IMR-90 (cell line): ENCODE measurements at regions not wholly inside any gene's neighbourhood (a gene's known extent, or its start where the extent isn't known, plus 50 kb on each side); places are given as distances from the start of the nearest gene placed in this dataset.

ENCODE experiments used
- ATAC-seq: fragments of 200-7000 bp; cut with Tn5 transposase; 2 replicates; pipeline ENCODE4 v1.9.1; 2020; ENCODE audit warnings: low read depth, mild to moderate bottlenecking, moderate library complexity
- BruUV-seq: library from RNA; stranded (reverse); fragments of 400-500 nt; replicated peaks from 2 replicates; lab custom pipeline; 2021; lab: Mats Ljungman, UMichigan
- CTCF ChIA-PET: fragments of 300-600 bp; formaldehyde crosslinking; extraction: SDS; loops from one replicate; lab custom pipeline; 2021; ENCODE audit warnings: antibody characterized with exemption; lab: Yijun Ruan, JAX
- POLR2A ChIA-PET: fragments of 300-600 bp; sonication (Branson Sonifier 250); formaldehyde crosslinking; loops from one replicate; lab custom pipeline; 2022; ENCODE audit warnings: antibody characterized with exemption; ENCODE audit not compliant: unreplicated experiment; lab: Charles Lee
- DNase-seq: peaks from one replicate; pipeline ENCODE4 v3.0.0; 2013
- H2AFZ ChIP-seq: replicated peaks from 2 replicates; pipeline ENCODE3; 2013; ENCODE audit warnings: low read length, mild to moderate bottlenecking; ENCODE audit not compliant: poor library complexity
- H2AK5ac ChIP-seq: 2 replicates; pipeline ENCODE4 v1.6.1; 2013; ENCODE audit warnings: low read depth, low read length, inconsistent platforms
- H2AK9ac ChIP-seq: replicated peaks from 2 replicates; pipeline ENCODE3; 2013; ENCODE audit warnings: mild to moderate bottlenecking, low read depth, low read length, moderate library complexity; ENCODE audit not compliant: poor library complexity
- H2BK120ac ChIP-seq: 2 replicates; pipeline ENCODE4 v1.6.1; 2013; ENCODE audit warnings: low read depth, low read length, inconsistent platforms
- H2BK15ac ChIP-seq: 3 replicates; pipeline ENCODE4 v1.6.1; 2013; ENCODE audit warnings: low read depth, low read length, inconsistent platforms
- H2BK20ac ChIP-seq: 2 replicates; pipeline ENCODE4 v1.6.1; 2013; ENCODE audit warnings: low read depth, mild to moderate bottlenecking, inconsistent platforms, low read length, moderate library complexity
- H2BK5ac ChIP-seq: 2 replicates; pipeline ENCODE4 v1.6.1; 2013; ENCODE audit warnings: mild to moderate bottlenecking, low read depth, low read length, inconsistent platforms; ENCODE audit not compliant: poor library complexity, severe bottlenecking
- H3K14ac ChIP-seq: replicated peaks from 2 replicates; pipeline ENCODE4 v1.6.1; 2013; ENCODE audit warnings: low read depth, low read length, inconsistent platforms
- H3K18ac ChIP-seq: 2 replicates; pipeline ENCODE4 v1.6.1; 2013; ENCODE audit warnings: low read depth, low read length, control low read depth
- H3K23ac ChIP-seq: 2 replicates; pipeline ENCODE4 v1.6.1; 2013; ENCODE audit warnings: low read depth, low read length, inconsistent platforms
- H3K27ac ChIP-seq: 2 replicates; pipeline ENCODE4 v1.5.1; 2013; ENCODE audit warnings: mild to moderate bottlenecking, control low read depth, low read length; ENCODE audit not compliant: insufficient read depth
- H3K27me3 ChIP-seq: 2 replicates; pipeline ENCODE4 v1.6.1; 2013; ENCODE audit warnings: low read length; ENCODE audit not compliant: control insufficient read depth, insufficient read depth
- H3K36me3 ChIP-seq: 2 replicates; pipeline ENCODE4 v1.6.1; 2013; ENCODE audit warnings: low read length, mixed read lengths; ENCODE audit not compliant: control insufficient read depth, insufficient read depth
- H3K4ac ChIP-seq: 2 replicates; pipeline ENCODE4 v1.6.1; 2013; ENCODE audit warnings: low read depth, low read length, inconsistent platforms
- H3K4me1 ChIP-seq: 2 replicates; pipeline ENCODE4 v1.6.1; 2013; ENCODE audit warnings: low read length, mixed read lengths; ENCODE audit not compliant: control insufficient read depth, insufficient read depth
- H3K4me2 ChIP-seq: 2 replicates; pipeline ENCODE4 v1.6.1; 2013; ENCODE audit warnings: low read depth, mild to moderate bottlenecking, control low read depth, low read length, moderate library complexity
- H3K4me3 ChIP-seq: 2 replicates; pipeline ENCODE4 v1.5.1; 2013; ENCODE audit warnings: low read depth, mild to moderate bottlenecking, control low read depth, low read length, moderate library complexity; ENCODE audit not compliant: insufficient read depth
- H3K56ac ChIP-seq: 2 replicates; pipeline ENCODE4 v1.6.1; 2013; ENCODE audit warnings: low read length, inconsistent platforms; ENCODE audit not compliant: insufficient read depth; ENCODE audit errors: extremely low read depth
- H3K79me1 ChIP-seq, 2 experiments: 2 replicates each; pipeline ENCODE4 v1.6.1; 2013; ENCODE audit warnings: low read length in 2 of 2, inconsistent platforms in 1 of 2, low read depth in 1 of 2
- H3K9ac ChIP-seq: 2 replicates; pipeline ENCODE4 v1.6.1; 2013; ENCODE audit warnings: low read depth, low read length, control low read depth
- H3K9me1 ChIP-seq: 2 replicates; pipeline ENCODE4 v1.6.1; 2013; ENCODE audit warnings: low read length, inconsistent platforms; ENCODE audit not compliant: insufficient read depth
- H3K9me3 ChIP-seq: 2 replicates; pipeline ENCODE4 v1.6.1; 2013; ENCODE audit warnings: low read length; ENCODE audit not compliant: control insufficient read depth, insufficient read depth
- H4K20me1 ChIP-seq: 2 replicates; pipeline ENCODE4 v1.6.1; 2013; ENCODE audit warnings: low read length, inconsistent platforms; ENCODE audit not compliant: insufficient read depth
- H4K5ac ChIP-seq: 2 replicates; pipeline ENCODE4 v1.6.1; 2013; ENCODE audit warnings: mild to moderate bottlenecking, low read depth, low read length, control low read depth
- H4K8ac ChIP-seq, 2 experiments: 2 replicates each; pipeline ENCODE4 v1.6.1; 2013; ENCODE audit warnings: low read depth in 2 of 2, low read length in 2 of 2, control low read depth in 1 of 2, inconsistent platforms in 1 of 2
- H4K91ac ChIP-seq: 2 replicates; pipeline ENCODE4 v1.6.1; 2013; ENCODE audit warnings: low read depth, low read length, inconsistent platforms; ENCODE audit not compliant: insufficient read depth
- BHLHE40 ChIP-seq: fragments of 150-350 bp; IDR thresholded peaks from 2 replicates; pipeline ENCODE4 v1.6.1; 2016; ENCODE audit warnings: mild to moderate bottlenecking, low read depth, low read length
- CEBPB ChIP-seq: IDR thresholded peaks from 2 replicates; pipeline ENCODE4 v1.6.1; 2012; ENCODE audit warnings: low read depth, low read length, improper control_type of control experiment
- CHD1 ChIP-seq: IDR thresholded peaks from 2 replicates; pipeline ENCODE4 v1.6.1; 2012; ENCODE audit warnings: low read depth, low read length, improper control_type of control experiment
- CTCF ChIP-seq: conservative IDR thresholded peaks from 2 replicates; pipeline ENCODE4 v1.5.1; 2012; ENCODE audit warnings: mild to moderate bottlenecking, low read depth, low read length, improper control_type of control experiment
- FOS ChIP-seq: fragments of 150-350 bp; IDR thresholded peaks from 2 replicates; pipeline ENCODE4 v1.6.1; 2016; ENCODE audit warnings: low read depth, low read length
- MAFK ChIP-seq: IDR thresholded peaks from 2 replicates; pipeline ENCODE4 v1.6.1; 2012; ENCODE audit warnings: low read depth, low read length, improper control_type of control experiment
- NFE2L2 ChIP-seq: fragments of 150-350 bp; IDR thresholded peaks from 2 replicates; pipeline ENCODE4 v1.6.1; 2016; ENCODE audit warnings: low read depth, mild to moderate bottlenecking, low read length
- POLR2A ChIP-seq: IDR thresholded peaks from 2 replicates; pipeline ENCODE4 v1.6.1; 2012; ENCODE audit warnings: mild to moderate bottlenecking, low read depth, low read length
- RAD21 ChIP-seq: IDR thresholded peaks from 2 replicates; pipeline ENCODE4 v1.6.1; 2012; ENCODE audit warnings: low read length, improper control_type of control experiment
- RCOR1 ChIP-seq: IDR thresholded peaks from 2 replicates; pipeline ENCODE4 v1.6.1; 2012; ENCODE audit warnings: mild to moderate bottlenecking, low read length, improper control_type of control experiment; ENCODE audit not compliant: insufficient replicate concordance
- RFX5 ChIP-seq: IDR thresholded peaks from 2 replicates; pipeline ENCODE4 v1.8.0; 2012; ENCODE audit warnings: low read depth, mild to moderate bottlenecking, low read length, moderate library complexity
- SMC3 ChIP-seq: fragments of 150-350 bp; IDR thresholded peaks from 2 replicates; pipeline ENCODE4 v1.6.1; 2016; ENCODE audit warnings: low read depth, mild to moderate bottlenecking, antibody characterized with exemption, low read length, moderate library complexity
- WGBS, 2 experiments: methylation state at CpG; one replicate each; pipeline versions ENCODE4 v1.1.5 to v1.1.7; 2013; ENCODE audit warnings: missing lambda C conversion rate in 2 of 2; ENCODE audit not compliant: insufficient read length in 1 of 2; ENCODE audit errors: extremely low coverage in 2 of 2; 5-methylcytosine and 5-hydroxymethylcytosine counted together
- dilution Hi-C: fragments of 300-500 bp; cut with HindIII; formaldehyde crosslinking; loops from one replicate; pipeline ENCODE4 v1.14.3; 2018; ENCODE audit warnings: low sequenced_read_pairs; ENCODE audit not compliant: unreplicated experiment
- in situ Hi-C: fragments of 300-500 bp; cut with MboI; formaldehyde crosslinking; loops from 3 replicates; pipeline ENCODE4 v1.14.3; 2019; ENCODE audit warnings: low sequenced_read_pairs, inconsistent platforms, mixed read lengths
- intact Hi-C: fragments of 100-400 bp; cut with micrococcal nuclease; formaldehyde crosslinking; loops from 2 replicates; pipeline ENCODE4 v1.10.0; 2022

GRCh38 chr12:94756789-94757188, 106.4 kb upstream of the TMCC3 start:
- DNase-seq (no peak), ATAC-seq (no peak)
- Histone ChIP-seq H3K27me3 (peaks cover 12% of the 10 kb centered on the region), H3K36me3 (no peaks in the 10 kb centered on the region), H3K9ac (no peak overlapping the region), H3K4ac (no peak overlapping the region), H3K4me1 (no peaks in the 10 kb centered on the region), H3K9me3 (no peaks in the 10 kb centered on the region), H2AK9ac (no peak overlapping the region), H4K20me1 (no peaks in the 10 kb centered on the region), H4K5ac (no peak overlapping the region), H2AK5ac (no peak overlapping the region), H3K14ac (no peak overlapping the region), H3K79me1 (no peaks in the 10 kb centered on the region), H2BK5ac (no peak overlapping the region), H3K4me3 (no peak overlapping the region), H4K91ac (no peak overlapping the region), H2BK120ac (no peak overlapping the region), H2BK15ac (no peak overlapping the region), H4K8ac (no peak overlapping the region), H3K27ac (no peak overlapping the region), H3K4me2 (no peak overlapping the region), H2AFZ (no peak overlapping the region), H2BK20ac (no peak overlapping the region), H3K23ac (no peak overlapping the region), H3K18ac (no peak overlapping the region), H3K56ac (no peak overlapping the region), H3K9me1 (no peaks in the 10 kb centered on the region)
- CTCF ChIA-PET = no interaction called here
- no TSS peak for BruUV-seq
- dilution Hi-C loops = no loop called here
- WGBS, 2 experiments = no CpG with 5 or more reads among the region's 2 CpGs
- intact Hi-C loops = no loop called here
- POLR2A ChIA-PET = no interaction called here
- in situ Hi-C loops = loop anchor here (25.0 kb wide), 1 partner anchor 619 kb away; the partner anchor contains the start of gene PLXNC1
- TF ChIP-seq FOS = no peak
- TF ChIP-seq CTCF = no peak
- TF ChIP-seq CHD1 = no peak
- no peak for TF ChIP-seq POLR2A
- TF ChIP-seq MAFK = no peak
- TF ChIP-seq RCOR1 = no peak
- TF ChIP-seq SMC3 = no peak
- TF ChIP-seq RFX5 = no peak
- no peak for TF ChIP-seq BHLHE40
- TF ChIP-seq NFE2L2 = no peak
- no peak for TF ChIP-seq RAD21
- no peak for TF ChIP-seq CEBPB
